HG02840 (cell line): ENCODE measurements at regions not wholly inside any gene's neighbourhood (a gene's known extent, or its start where the extent isn't known, plus 50 kb on each side); places are given as distances from the start of the nearest gene placed in this dataset.
"Not testable (repeated sequence)": the region's sequence is repeated elsewhere in the genome, so short reads cannot be mapped to it uniquely, and the experiment has no call there.

Experiments used
- ATAC-seq: cut with Tn5 transposase; IDR thresholded peaks from one replicate; pipeline ENCODE4 v1.9.1; 2021; ENCODE audit warnings: mild to moderate bottlenecking, moderate library complexity, moderate number of reproducible peaks; ENCODE audit not compliant: unreplicated experiment, low FRiP score

GRCh38 chr9:82424599-82425120, 436.1 kb downstream of the SPATA31D1 start:
- ATAC-seq = no peak

GRCh38 chr9:82431121-82431520, 442.5 kb downstream of the SPATA31D1 start:
- ATAC-seq = no peak

- ATAC-seq = not testable (repeated sequence)
These were observed 444.8 kb downstream of the SPATA31D1 start for GRCh38 chr9:82433290-82433931.

- no peak for ATAC-seq
These were observed 447.9 kb downstream of the SPATA31D1 start for GRCh38 chr9:82436475-82436874.

GRCh38 chr9:82437183-82437582, 448.6 kb downstream of the SPATA31D1 start:
- ATAC-seq = not testable (repeated sequence)

GRCh38 chr9:82438581-82438980, 450.0 kb downstream of the SPATA31D1 start:
- no peak for ATAC-seq

GRCh38 chr9:82443312-82443711, 454.7 kb downstream of the SPATA31D1 start:
- no peak for ATAC-seq

- no peak for ATAC-seq
These were observed 457.0 kb downstream of the SPATA31D1 start for GRCh38 chr9:82445556-82445955.

GRCh38 chr9:82447343-82447742, 458.8 kb downstream of the SPATA31D1 start:
- ATAC-seq = no peak

GRCh38 chr9:82449986-82450385, 461.4 kb downstream of the SPATA31D1 start:
- ATAC-seq = no peak

- no peak for ATAC-seq
These were observed 466.1 kb downstream of the SPATA31D1 start for GRCh38 chr9:82454509-82455190.

- ATAC-seq = no peak
These were observed 468.1 kb downstream of the SPATA31D1 start for GRCh38 chr9:82456642-82457041.

- ATAC-seq = no peak
These were observed 468.7 kb downstream of the SPATA31D1 start for GRCh38 chr9:82457298-82457697.

GRCh38 chr9:82457891-82458290, 469.3 kb downstream of the SPATA31D1 start:
- no peak for ATAC-seq

- no peak for ATAC-seq
These were observed 469.7 kb downstream of the SPATA31D1 start for GRCh38 chr9:82458296-82458695.

- ATAC-seq = no peak
These were observed 478.2 kb downstream of the SPATA31D1 start for GRCh38 chr9:82466616-82467260.

- no peak for ATAC-seq
These were observed 478.9 kb downstream of the SPATA31D1 start for GRCh38 chr9:82467436-82467835.

- ATAC-seq = no peak
These were observed 485.7 kb downstream of the SPATA31D1 start for GRCh38 chr9:82474235-82474634.

GRCh38 chr9:82475584-82476301, 487.2 kb downstream of the SPATA31D1 start:
- no peak for ATAC-seq

- ATAC-seq = no peak
These were observed 492.3 kb downstream of the SPATA31D1 start for GRCh38 chr9:82480921-82481320.

GRCh38 chr9:82487935-82488312, 499.4 kb downstream of the SPATA31D1 start:
- ATAC-seq = no peak
